C4-2B (cell line): ENCODE measurements at regions not wholly inside any gene's neighbourhood (a gene's known extent, or its start where the extent isn't known, plus 50 kb on each side); places are given as distances from the start of the nearest gene placed in this dataset.

Experiments used
- H3K27ac ChIP-seq: fragments of 450-650 bp; 2 replicates; pipeline ENCODE4 v1.5.1; 2017
- CTCF ChIP-seq: fragments of 450-650 bp; conservative IDR thresholded peaks from 2 replicates; pipeline ENCODE4 v1.5.1; 2017; ENCODE audit warnings: mild to moderate bottlenecking
- ZFX ChIP-seq: fragments of 450-650 bp; IDR thresholded peaks from 2 replicates; pipeline ENCODE4 v1.6.1; 2017

- TF ChIP-seq ZFX (no peak), CTCF (no peak)
- H3K27ac ChIP-seq = no peak overlapping the region
Observed at GRCh38 chr9:88891040-88891439, 100.2 kb upstream of the S1PR3 start.

DNA sequence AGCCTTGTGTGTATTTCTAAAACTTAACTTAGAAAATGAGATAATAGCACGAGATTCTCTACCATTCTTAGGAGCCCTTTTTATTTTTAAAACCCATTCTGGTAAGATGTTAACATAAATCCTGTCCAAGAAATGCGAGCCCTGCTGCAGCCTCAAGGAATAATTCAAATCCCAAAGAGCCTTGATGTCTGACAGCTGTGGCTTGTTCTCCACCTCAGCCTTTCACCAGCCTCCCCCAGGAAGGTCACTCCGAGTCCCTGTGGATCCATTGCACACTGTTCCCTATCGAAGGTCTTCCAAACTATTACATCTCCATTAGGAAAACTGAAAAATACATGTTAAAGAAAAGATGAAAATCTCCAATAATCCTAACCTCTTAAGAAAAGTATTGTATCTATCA, 98.5 kb upstream of the S1PR3 start:
- H3K27ac ChIP-seq = no peak overlapping the region
- TF ChIP-seq ZFX (no peak), CTCF (no peak)

GRCh38 chr9:88897081-88897480, 94.2 kb upstream of the S1PR3 start:
- TF ChIP-seq CTCF (no peak), ZFX (no peak)

DNA sequence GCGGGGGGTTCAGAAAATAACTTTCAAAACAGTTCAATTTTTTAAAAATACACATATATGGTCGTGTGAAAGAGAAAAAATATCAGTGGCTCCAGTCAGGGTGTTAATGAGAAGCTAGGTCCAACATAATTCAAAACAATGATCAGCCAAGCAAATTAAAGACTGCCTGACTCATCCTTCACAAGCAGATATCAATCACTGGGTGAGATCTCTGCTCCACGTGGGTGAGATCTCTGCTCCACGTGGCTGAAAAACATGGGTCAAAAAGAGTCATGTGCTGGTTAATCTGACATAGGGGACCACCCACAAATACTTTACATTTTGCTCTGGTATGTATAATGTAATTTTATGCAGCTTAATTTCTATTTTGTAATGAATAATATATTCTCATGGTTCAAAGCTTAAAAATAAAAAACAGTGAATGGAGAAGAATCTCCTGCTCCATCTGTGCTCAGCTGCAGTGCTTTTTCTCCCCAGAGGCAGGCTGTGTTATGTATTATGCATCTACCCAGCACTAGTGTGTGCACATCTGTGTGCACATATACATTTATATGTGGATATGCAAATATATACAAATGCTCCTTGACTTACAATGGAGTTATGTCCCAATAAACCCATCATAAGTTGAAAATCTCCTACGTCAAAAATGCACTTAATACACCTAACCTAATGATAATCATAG, 93.1 kb upstream of the S1PR3 start:
- no peak for TF ChIP-seq ZFX
- no peak for TF ChIP-seq CTCF
- no peak overlapping the region for H3K27ac ChIP-seq

More at GRCh38 chr9:88897081-88897480, 94.2 kb upstream of the S1PR3 start:
- H3K27ac ChIP-seq = no peak overlapping the region

DNA sequence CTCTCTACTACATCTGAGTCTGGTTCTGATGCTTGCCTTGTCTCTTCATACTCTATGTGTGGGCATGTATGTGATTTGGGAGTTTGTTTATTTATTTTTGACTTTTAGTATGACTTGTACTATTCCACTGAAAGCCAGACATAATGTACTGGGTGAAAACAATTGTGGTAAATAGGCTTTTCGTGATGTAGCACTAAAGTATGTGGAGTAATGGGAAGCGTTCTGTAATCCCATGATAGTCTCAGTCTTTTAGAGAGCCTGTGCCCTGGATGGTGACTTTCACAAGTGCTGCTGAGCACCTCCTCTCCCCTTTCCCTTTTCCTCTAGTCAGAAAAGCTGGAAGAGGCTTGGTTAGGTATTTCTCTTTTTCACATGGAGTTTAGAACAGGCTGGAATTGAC, 85.8 kb upstream of the S1PR3 start:
- no peak overlapping the region for H3K27ac ChIP-seq
- TF ChIP-seq CTCF = no peak
- TF ChIP-seq ZFX = no peak

GRCh38 chr9:88915916-88916315, 75.4 kb upstream of the S1PR3 start:
- no peak for TF ChIP-seq ZFX
- TF ChIP-seq CTCF = no peak
- H3K27ac ChIP-seq = peak overlapping the region; percentile 13; the same call in 1 of the 2 replicates

DNA sequence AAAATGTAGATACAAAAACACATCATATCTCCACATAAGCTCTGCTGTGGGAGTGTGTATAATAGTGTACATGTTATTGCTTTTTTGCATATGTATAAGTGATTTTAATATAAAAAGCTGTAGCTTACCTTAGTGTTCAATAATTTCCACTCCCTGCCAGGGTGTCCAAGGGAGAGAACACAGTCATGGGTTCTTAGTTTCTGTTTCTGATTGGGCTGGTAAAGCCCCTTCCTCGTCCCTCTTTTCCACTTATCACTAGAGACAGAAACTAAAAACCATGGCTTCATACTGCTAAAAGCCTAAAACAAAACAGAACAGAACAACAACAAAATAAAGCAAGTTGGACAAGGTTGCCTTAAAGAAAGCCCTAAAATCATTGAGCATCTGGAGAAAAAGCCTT, 74.4 kb upstream of the S1PR3 start:
- TF ChIP-seq ZFX (no peak), CTCF (no peak)

More for the DNA sequence above, 74.4 kb upstream of the S1PR3 start:
- H3K27ac ChIP-seq = no peak overlapping the region
